Osteocyte (in vitro differentiated cells): ENCODE measurements at regions not wholly inside any gene's neighbourhood (a gene's known extent, or its start where the extent isn't known, plus 50 kb on each side); places are given as distances from the start of the nearest gene placed in this dataset.
A peak's percentile ranks its signal among the peaks of the same experiment; 100 is the strongest.

Source experiments
- DNase-seq: peaks from one replicate; pipeline ENCODE4 v3.0.0; 2021; ENCODE audit warnings: mixed read lengths; ENCODE audit not compliant: unreplicated experiment; ENCODE audit errors: extremely low spot score
- H3K27ac Mint-ChIP-seq: one replicate; pipeline ENCODE4 v1.8.0; 2021; ENCODE audit warnings: mild to moderate bottlenecking, mixed read lengths; ENCODE audit not compliant: unreplicated experiment
- H3K27me3 Mint-ChIP-seq: one replicate; pipeline ENCODE4 v1.8.0; 2021; ENCODE audit warnings: mixed read lengths; ENCODE audit not compliant: unreplicated experiment
- H3K36me3 Mint-ChIP-seq: one replicate; pipeline ENCODE4 v1.8.0; 2021; ENCODE audit warnings: mixed read lengths; ENCODE audit not compliant: unreplicated experiment
- H3K4me1 Mint-ChIP-seq: one replicate; pipeline ENCODE4 v1.8.0; 2021; ENCODE audit warnings: mixed read lengths; ENCODE audit not compliant: unreplicated experiment
- H3K4me3 Mint-ChIP-seq: one replicate; pipeline ENCODE4 v1.8.0; 2021; ENCODE audit warnings: mild to moderate bottlenecking, moderate library complexity, mixed read lengths; ENCODE audit not compliant: unreplicated experiment
- H3K9me3 Mint-ChIP-seq: one replicate; pipeline ENCODE4 v1.8.0; 2021; ENCODE audit warnings: mixed read lengths; ENCODE audit not compliant: unreplicated experiment
- TF ChIP-seq, protein P1 (sequence below): fragments of 200-600 bp; sonication (generic); IDR thresholded peaks from 2 replicates; pipeline ENCODE4 v1.5.0; 2021; ENCODE audit warnings: antibody characterized with exemption, mild to moderate bottlenecking, moderate library complexity

DNA sequence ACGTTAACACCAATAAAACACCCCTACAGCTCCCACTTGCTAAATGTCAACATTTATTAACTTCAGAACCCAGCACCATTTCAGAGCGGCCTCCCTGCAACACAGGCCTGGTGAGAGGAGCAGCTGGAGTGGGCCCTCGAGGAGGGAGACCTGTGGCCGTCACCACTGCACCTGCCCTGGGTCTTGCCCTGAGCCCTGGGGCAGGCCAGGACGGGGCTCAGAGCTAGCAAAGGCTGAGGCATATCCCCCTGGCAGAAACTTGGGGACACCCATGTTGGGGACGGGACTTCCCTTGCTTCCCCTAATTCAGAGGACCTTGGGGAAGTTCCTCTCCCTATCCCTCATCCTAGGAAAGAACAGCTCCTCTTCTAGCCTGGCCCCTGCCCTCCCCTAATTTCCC lies 137.3 kb upstream of the THY1 start:
- peak; percentile 80 for DNase-seq
- Mint-ChIP-seq H3K27me3 (peaks cover 53% of the 10 kb centered on the region), H3K4me3 (no peak overlapping the region), H3K4me1 (no peaks in the 10 kb centered on the region), H3K36me3 (no peaks in the 10 kb centered on the region), H3K9me3 (peaks cover 18% of the 10 kb centered on the region), H3K27ac (no peak overlapping the region)
- TF ChIP-seq, protein P1, sequence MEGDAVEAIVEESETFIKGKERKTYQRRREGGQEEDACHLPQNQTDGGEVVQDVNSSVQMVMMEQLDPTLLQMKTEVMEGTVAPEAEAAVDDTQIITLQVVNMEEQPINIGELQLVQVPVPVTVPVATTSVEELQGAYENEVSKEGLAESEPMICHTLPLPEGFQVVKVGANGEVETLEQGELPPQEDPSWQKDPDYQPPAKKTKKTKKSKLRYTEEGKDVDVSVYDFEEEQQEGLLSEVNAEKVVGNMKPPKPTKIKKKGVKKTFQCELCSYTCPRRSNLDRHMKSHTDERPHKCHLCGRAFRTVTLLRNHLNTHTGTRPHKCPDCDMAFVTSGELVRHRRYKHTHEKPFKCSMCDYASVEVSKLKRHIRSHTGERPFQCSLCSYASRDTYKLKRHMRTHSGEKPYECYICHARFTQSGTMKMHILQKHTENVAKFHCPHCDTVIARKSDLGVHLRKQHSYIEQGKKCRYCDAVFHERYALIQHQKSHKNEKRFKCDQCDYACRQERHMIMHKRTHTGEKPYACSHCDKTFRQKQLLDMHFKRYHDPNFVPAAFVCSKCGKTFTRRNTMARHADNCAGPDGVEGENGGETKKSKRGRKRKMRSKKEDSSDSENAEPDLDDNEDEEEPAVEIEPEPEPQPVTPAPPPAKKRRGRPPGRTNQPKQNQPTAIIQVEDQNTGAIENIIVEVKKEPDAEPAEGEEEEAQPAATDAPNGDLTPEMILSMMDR = no peak

DNA sequence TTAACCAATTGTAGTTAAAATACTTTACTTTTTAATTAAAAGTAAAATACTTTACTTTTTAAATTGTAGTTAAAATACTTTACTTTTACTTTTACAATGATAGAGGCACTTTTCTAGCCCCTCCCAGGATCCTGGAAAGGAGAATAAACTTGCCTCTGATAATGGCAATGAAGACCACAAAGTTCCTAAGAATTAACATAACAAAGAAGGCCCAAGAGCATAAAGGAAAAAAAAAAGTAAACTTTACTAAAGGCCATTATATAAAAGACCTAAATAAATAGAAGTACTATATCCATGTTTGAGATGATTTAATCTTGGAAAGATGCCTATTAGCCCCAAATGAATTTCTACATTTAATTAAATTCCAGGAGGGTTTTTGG lies 129.1 kb upstream of the THY1 start:
- H3K27me3 Mint-ChIP-seq = peaks cover 10% of the 10 kb centered on the region
- peaks cover 2% of the 10 kb centered on the region for H3K9me3 Mint-ChIP-seq
- H3K4me3 Mint-ChIP-seq = no peak overlapping the region
- no peaks in the 10 kb centered on the region for H3K4me1 Mint-ChIP-seq
- TF ChIP-seq, protein P1 = no peak
- no peak overlapping the region for H3K27ac Mint-ChIP-seq
- no peaks in the 10 kb centered on the region for H3K36me3 Mint-ChIP-seq
- no peak for DNase-seq

DNA sequence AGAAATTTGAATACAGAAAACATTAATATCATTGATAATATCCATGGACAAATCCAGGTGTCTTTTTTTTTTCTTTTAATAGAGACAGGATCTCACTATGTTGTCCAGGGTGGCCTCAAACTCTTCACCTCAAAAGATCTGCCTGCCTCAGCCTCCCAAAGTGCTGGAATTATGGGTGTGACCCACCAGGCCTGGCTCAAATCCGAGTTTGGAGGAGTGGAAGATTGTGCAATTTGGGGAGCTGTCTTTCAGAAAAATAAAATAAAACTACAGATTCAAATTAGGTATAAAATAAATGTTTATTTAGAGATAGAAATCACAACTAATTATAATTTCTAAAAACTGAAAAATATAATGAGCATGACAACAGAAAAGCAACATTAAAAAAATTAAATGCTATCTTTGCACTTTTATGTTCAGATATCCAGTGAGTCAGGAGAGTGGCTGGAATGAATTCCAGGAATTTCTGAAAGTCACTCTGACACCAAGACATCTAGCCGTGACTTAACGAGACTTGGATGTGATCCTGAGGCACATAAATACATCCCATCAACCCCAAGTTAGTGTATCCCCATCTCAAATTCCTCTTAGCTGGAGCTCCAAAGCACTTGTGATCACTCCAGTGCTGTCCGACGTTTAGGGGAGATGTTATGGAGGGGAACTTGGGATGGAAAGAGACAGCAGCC lies 128.6 kb upstream of the THY1 start:
- no peaks in the 10 kb centered on the region for H3K4me1 Mint-ChIP-seq
- H3K4me3 Mint-ChIP-seq = no peak overlapping the region
- H3K27me3 Mint-ChIP-seq = peaks cover 8% of the 10 kb centered on the region
- TF ChIP-seq, protein P1 = no peak
- no peaks in the 10 kb centered on the region for H3K9me3 Mint-ChIP-seq
- H3K27ac Mint-ChIP-seq = no peak overlapping the region
- DNase-seq = no peak
- H3K36me3 Mint-ChIP-seq = no peaks in the 10 kb centered on the region

- DNase-seq = no peak
- Mint-ChIP-seq H3K36me3 (no peaks in the 10 kb centered on the region), H3K27me3 (peaks cover 6% of the 10 kb centered on the region), H3K9me3 (no peaks in the 10 kb centered on the region), H3K4me1 (no peaks in the 10 kb centered on the region), H3K4me3 (no peak overlapping the region), H3K27ac (no peak overlapping the region)
- TF ChIP-seq, protein P1 = no peak
Measured at GRCh38 chr11:119550053-119550752, 127.2 kb upstream of the THY1 start.

DNA sequence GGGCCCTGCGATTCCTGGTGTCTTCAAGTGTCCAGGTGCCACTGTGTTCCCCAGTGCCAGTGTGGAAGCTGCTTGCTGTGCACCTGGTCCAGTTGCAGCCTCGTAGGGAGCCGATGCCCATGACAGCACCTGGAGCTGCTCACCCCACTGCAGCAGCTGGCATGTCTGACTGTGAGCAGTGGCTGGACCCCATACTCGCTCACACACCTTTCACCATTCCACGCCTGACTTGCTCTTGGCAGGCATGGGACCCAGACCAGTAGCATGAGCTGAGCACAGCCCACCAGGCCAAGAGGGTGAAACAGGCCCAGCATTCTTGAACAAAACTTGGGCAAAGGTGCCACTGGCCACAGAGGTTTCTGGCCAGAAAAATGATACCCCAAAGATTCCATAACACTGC lies 124.5 kb upstream of the THY1 start:
- Mint-ChIP-seq H3K4me1 (no peaks in the 10 kb centered on the region), H3K27me3 (peaks cover 18% of the 10 kb centered on the region), H3K36me3 (no peaks in the 10 kb centered on the region), H3K27ac (no peak overlapping the region), H3K4me3 (no peak overlapping the region), H3K9me3 (no peaks in the 10 kb centered on the region)
- peak; percentile 71 for DNase-seq
- TF ChIP-seq, protein P1 = no peak
